ENCODE measurements at regions not wholly inside any gene's neighbourhood (a gene's known extent, or its start where the extent isn't known, plus 50 kb on each side); places are given as distances from the start of the nearest gene placed in this dataset.

- DNase-seq = no peak
Measured at GRCh38 chr3:72265256-72266015, 480.5 kb upstream of the PROK2 start.

GRCh38 chr3:72263223-72263990 is 478.5 kb upstream of the PROK2 start:
- no peak for DNase-seq

GRCh38 chr3:72262736-72263135 is 477.8 kb upstream of the PROK2 start:
- DNase-seq = no peak

GRCh38 chr3:72261566-72262564 is 476.9 kb upstream of the PROK2 start:
- no peak for DNase-seq

GRCh38 chr3:72260588-72260910 is 475.6 kb upstream of the PROK2 start:
- DNase-seq = no peak

GRCh38 chr3:72259755-72260587 is 475.0 kb upstream of the PROK2 start:
- no peak for DNase-seq

GRCh38 chr3:72258361-72259141 is 473.6 kb upstream of the PROK2 start:
- no peak for DNase-seq

- no peak for DNase-seq
Measured at GRCh38 chr3:72257738-72258137, 472.8 kb upstream of the PROK2 start.

- no peak for DNase-seq
Measured at GRCh38 chr3:72257203-72257602, 472.3 kb upstream of the PROK2 start.

- no peak for DNase-seq
Measured at GRCh38 chr3:72256716-72257115, 471.8 kb upstream of the PROK2 start.

GRCh38 chr3:72255791-72256559 is 471.0 kb upstream of the PROK2 start:
- peak; percentile 47 for DNase-seq

GRCh38 chr3:72255191-72255590 is 470.2 kb upstream of the PROK2 start:
- DNase-seq = no peak

GRCh38 chr3:72254483-72254882 is 469.5 kb upstream of the PROK2 start:
- no peak for DNase-seq

- DNase-seq = no peak
Measured at GRCh38 chr3:72250725-72251124, 465.8 kb upstream of the PROK2 start.

- DNase-seq = no peak
Measured at GRCh38 chr3:72248869-72249268, 463.9 kb upstream of the PROK2 start.

GRCh38 chr3:72248389-72248761 is 463.4 kb upstream of the PROK2 start:
- no peak for DNase-seq

- no peak for DNase-seq
Measured at GRCh38 chr3:72247645-72248388, 462.9 kb upstream of the PROK2 start.

GRCh38 chr3:72247126-72247525 is 462.2 kb upstream of the PROK2 start:
- DNase-seq = no peak

- no peak for DNase-seq
Measured at GRCh38 chr3:72246685-72247084, 461.7 kb upstream of the PROK2 start.

Measured in NCI-H1694 (cell line).